ENCODE measurements at regions not wholly inside any gene's neighbourhood (a gene's known extent, or its start where the extent isn't known, plus 50 kb on each side); places are given as distances from the start of the nearest gene placed in this dataset.

- Histone ChIP-seq H3K4me1 (ENCODE audit: control insufficient read depth, insufficient read depth, low read length) (no peaks in the 10 kb centered on the region), H2AFZ (ENCODE audit: control insufficient read depth, low read depth, low read length) (no peak overlapping the region), H3K79me2 (ENCODE audit: control insufficient read depth, insufficient read depth, low read length) (no peaks in the 10 kb centered on the region), H3K9ac (ENCODE audit: control insufficient read depth, insufficient read depth, low read length) (no peak overlapping the region), H3K4me2 (ENCODE audit: control insufficient read depth, insufficient read depth) (no peak overlapping the region), H3K36me3 (ENCODE audit: control insufficient read depth in 2 of 2, insufficient read depth in 2 of 2, low read length in 1 of 2) (no peaks in the 10 kb centered on the region), H3K27ac (ENCODE audit: control insufficient read depth, insufficient read depth) (no peak overlapping the region), H3K9me3 (replicated peaks; ENCODE audit: control insufficient read depth, insufficient read depth, low read length) (no peaks in the 10 kb centered on the region; the same call in 2 of the 3 replicates), H4K20me1 (ENCODE audit: control insufficient read depth, insufficient read depth) (no peaks in the 10 kb centered on the region), H3K4me3 (no peak overlapping the region), H3K27me3 (replicated peaks in 1 of 2; ENCODE audit: control insufficient read depth in 2 of 2, insufficient read depth in 2 of 2, low read length in 1 of 2) (peaks cover 0 to 3% of the 10 kb centered on the region in 2 experiments; a peak in 1 of 4 replicates)
- no peak for DNase-seq (ENCODE audit: low read depth, low spot score)
- RAD21 ChIA-PET (ENCODE audit: unreplicated experiment), result no interaction called here
- TF ChIP-seq TCF7 (IDR thresholded peaks at IDR 0.05; ENCODE audit: borderline replicate concordance), result no peak
- TF ChIP-seq SUPT20H (IDR thresholded peaks at IDR 0.05; ENCODE audit: borderline replicate concordance, control insufficient read depth, low read depth, low read length), result no peak
- no peak for TF ChIP-seq NR2C2 (IDR thresholded peaks at IDR 0.05; ENCODE audit: borderline replicate concordance, control insufficient read depth, insufficient read length, low read depth)
- no peak for TF ChIP-seq YY1 (IDR thresholded peaks at IDR 0.05; ENCODE audit: low read depth, low read length)
- TF ChIP-seq ZNF687 (IDR thresholded peaks at IDR 0.05), result no peak
- TF ChIP-seq BCL11A (IDR thresholded peaks at IDR 0.05; ENCODE audit: low read depth, low read length), result no peak
- TF ChIP-seq SIX5 (IDR thresholded peaks at IDR 0.05; ENCODE audit: low read depth, low read length, severe bottlenecking), result no peak
- TF ChIP-seq NFYA (IDR thresholded peaks at IDR 0.05; ENCODE audit: borderline replicate concordance, low read depth, low read length), result no peak
- TF ChIP-seq CBFB (IDR thresholded peaks at IDR 0.05; ENCODE audit: low read depth), result no peak
- TF ChIP-seq ESRRA (IDR thresholded peaks at IDR 0.05; ENCODE audit: low read length), result no peak
- no peak for TF ChIP-seq PBX3 (IDR thresholded peaks at IDR 0.05; ENCODE audit: insufficient replicate concordance, low read depth, low read length)
- no peak for TF ChIP-seq SRF (IDR thresholded peaks at IDR 0.05; ENCODE audit: low read depth in 2 of 2, low read length in 2 of 2)
- no peak for TF ChIP-seq RUNX3 (IDR thresholded peaks at IDR 0.05; ENCODE audit: low read length)
- no peak for TF ChIP-seq GATAD2B (conservative IDR thresholded peaks at IDR 0.05; ENCODE audit: low read depth)
- ATAC-seq, result no peak
- BruUV-seq (replicated peaks), result no TSS peak
- 71% methylated on average over 9 of the region's 9 CpGs for WGBS (ENCODE audit: insufficient coverage, insufficient replicate concordance, low lambda C conversion rate, missing lambda C conversion rate)
- SMC1A ChIA-PET (ENCODE audit: uncharacterized antibody, unreplicated experiment), result interaction anchor here (0.7 to 1.1 kb wide), 4 partner anchors 9 to 66 kb away, joined by 3 to 4 read pairs (median 3); no protein-coding TSS in a partner anchor
- in situ Hi-C loops (cut with MboI), result no loop called here
- intact Hi-C loops (cut with micrococcal nuclease; ENCODE audit: unreplicated experiment), result no loop called here
- FAIRE-seq, result no peak
- POLR2A ChIA-PET, result no interaction called here
- CTCF ChIA-PET, result interaction anchor here (0.5 to 2.0 kb wide), 3 partner anchors 13 to 1046 kb away, joined by 3 to 5 read pairs (median 4); no protein-coding TSS in a partner anchor
Measured at GRCh38 chr6:137602313-137603197, 108.4 kb upstream of the OLIG3 start.
